GM20431 (cell line): ENCODE measurements at regions not wholly inside any gene's neighbourhood (a gene's known extent, or its start where the extent isn't known, plus 50 kb on each side); places are given as distances from the start of the nearest gene placed in this dataset.

Experiments used
- in situ Hi-C: fragments of 300-500 bp; cut with MseI, MboI; formaldehyde crosslinking; loops from one replicate; pipeline ENCODE4 v1.15.0; 2020; ENCODE audit warnings: low sequenced_read_pairs; ENCODE audit not compliant: unreplicated experiment

DNA sequence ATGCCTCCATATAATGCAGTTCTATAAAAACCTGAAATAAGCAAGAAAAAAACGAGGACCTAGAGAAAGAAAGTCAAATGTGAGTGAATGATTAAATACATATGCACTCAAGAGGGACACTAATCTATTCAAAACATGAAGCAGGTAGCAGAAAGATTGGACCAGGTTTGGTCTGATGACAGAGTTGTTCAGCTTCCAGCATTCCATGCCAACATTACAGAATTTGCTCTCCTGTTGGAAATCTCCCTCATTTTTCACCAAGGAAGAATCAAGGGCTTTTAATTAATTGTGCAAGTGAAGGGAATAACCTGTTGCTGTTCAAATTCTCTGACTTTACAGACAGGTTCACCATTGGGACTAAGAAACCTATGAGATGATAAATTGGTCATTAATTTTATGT lies 379.0 kb upstream of the RASGEF1B start:
- in situ Hi-C loops = no loop called here

DNA sequence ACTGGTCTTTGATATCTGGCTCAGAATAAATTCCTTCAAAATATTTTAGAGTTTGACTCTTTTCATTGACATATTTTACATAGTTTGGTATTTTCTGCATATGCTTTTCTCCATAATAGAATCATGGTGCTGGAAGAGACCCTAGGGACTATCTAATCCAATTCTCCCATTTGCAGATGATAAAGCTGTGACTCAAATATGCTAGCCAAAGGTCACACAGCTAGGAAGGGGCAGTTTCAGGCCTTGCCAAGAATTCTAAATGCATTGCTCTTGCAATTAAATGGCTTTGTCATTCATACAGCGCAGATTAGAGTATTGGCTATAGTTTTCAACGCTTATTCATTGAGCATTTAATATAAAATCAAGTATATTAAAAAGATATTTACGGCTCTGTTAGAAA lies 374.1 kb upstream of the RASGEF1B start:
- in situ Hi-C loops = loop anchor here (10.0 kb wide), 1 partner anchor 381 kb away; no protein-coding TSS in a partner anchor

DNA sequence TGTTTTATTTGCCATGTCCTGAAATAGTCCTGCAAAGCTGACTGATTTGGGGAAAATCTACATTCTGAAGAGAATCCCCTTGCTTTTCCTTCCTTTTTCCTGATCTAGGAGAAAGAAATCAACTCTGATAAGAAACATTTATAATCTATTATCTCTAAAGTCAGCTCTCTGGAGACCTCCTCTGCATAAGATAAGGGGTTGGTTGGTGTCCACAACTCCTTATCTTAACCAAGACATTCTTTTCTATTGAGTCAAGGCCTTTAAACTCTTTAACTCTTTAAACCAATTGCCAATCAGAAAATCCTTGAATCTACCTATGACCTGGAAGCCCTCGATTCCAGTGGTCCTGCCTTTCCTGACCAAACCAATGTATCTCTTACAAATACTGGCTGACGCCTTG lies 373.6 kb upstream of the RASGEF1B start:
- in situ Hi-C loops = loop anchor here (10.0 kb wide), 1 partner anchor 380 kb away; no protein-coding TSS in a partner anchor

DNA sequence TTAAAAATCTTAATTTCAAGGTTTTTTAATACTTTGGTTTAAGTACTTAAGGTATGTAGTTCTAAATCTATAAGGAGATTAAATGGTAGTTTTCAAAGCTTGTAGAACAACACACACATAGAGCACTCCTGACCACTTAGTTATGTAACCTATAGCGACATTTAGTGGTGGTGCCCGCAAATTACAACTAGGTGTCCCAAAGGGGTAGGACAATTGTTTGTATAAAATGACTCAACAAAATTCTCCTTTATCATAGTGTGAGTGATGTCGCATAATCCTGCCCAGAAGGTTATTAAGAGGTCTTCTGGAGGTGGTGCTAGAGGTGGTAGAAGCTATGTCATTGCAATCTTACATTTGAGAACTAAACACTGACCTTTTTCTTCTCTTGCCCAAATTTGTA lies 373.0 kb upstream of the RASGEF1B start:
- in situ Hi-C loops = loop anchor here (10.0 kb wide), 1 partner anchor 380 kb away; no protein-coding TSS in a partner anchor

DNA sequence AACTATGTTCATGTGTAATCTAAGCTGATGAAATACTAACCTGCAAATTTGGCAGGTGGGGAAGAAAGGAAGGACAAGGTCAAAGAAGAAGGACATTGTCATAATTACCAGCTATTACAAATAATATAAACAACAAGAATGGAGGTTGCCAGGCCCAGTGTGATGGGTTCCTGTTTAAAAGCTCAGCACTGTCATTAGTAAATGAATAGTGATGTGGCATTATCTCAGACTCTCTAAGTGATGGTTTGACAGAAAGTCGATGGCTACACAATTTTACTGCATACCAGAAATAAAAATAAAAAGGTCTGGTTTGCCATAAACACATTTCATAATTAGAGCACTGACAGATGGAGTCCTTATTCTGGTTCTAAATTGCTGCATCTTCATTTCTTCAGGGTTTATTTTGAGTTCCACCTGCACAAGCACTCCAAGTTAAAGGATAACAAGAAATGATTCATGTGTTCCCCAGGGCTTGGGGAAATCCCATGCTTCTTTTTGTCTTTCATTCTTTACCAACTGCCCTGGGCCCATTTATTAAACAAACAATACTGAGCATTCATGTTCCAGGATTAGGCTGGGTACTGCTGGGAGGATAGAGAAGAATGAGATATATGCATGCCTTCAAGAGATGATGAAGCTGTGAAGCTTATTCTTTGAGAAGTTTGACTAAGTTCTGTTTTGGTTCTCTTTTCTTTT lies 367.8 kb upstream of the RASGEF1B start:
- in situ Hi-C loops = loop anchor here (10.0 kb wide), 1 partner anchor 375 kb away; no protein-coding TSS in a partner anchor

DNA sequence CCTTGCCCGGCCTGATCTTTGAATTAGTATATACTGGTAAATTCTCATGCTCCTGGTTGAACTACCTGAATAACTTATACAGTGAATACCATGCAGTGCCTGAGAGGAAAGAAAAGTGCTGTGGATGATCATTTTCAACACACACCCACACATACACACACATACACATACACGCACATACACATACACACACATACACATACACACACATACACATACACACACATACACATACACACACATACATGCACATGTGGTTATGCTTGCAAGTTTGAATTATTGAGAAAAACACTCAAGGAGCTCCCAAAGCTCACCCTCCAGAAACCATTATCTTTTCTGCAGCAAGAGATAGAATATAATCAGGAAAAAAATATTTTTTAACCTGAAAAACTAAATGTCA lies 366.9 kb upstream of the RASGEF1B start:
- in situ Hi-C loops = no loop called here

DNA sequence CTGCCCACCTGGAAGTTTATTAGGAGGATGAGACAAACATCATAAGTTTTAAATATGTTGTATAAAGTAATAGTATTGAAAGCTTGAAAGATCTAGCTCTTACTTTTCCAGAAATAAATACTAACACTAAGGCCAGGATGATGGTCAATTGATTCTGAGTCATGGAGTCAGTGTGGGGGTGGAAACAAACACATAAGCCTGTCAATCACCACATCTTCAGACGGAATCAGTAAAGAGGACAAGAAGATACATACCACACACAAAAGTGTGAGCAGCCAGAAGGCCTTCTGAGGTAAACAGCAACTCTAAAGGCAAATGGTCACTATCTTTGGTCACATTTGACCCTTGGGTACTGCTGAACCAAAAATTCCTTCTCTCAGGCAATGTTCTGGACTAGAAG lies 365.0 kb upstream of the RASGEF1B start:
- in situ Hi-C loops = no loop called here

DNA sequence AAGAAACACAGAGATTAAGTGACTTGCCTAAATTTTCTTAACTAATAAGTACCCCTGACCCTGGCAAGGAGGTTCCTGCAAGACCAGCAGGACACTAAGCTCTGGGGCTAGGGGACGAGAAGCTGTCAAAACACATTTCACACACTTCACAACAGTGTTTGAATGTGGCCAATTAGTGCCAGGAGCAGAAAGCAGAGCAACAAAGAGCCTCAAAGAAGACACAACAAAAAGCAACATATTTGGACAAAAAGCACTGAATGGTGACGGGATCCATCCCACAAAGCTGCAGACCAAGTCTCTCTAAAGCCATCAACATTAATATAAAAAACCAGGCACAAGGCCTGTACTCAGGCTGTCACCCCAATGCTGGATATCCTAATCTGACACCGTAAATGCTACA lies 361.9 kb upstream of the RASGEF1B start:
- in situ Hi-C loops = no loop called here

DNA sequence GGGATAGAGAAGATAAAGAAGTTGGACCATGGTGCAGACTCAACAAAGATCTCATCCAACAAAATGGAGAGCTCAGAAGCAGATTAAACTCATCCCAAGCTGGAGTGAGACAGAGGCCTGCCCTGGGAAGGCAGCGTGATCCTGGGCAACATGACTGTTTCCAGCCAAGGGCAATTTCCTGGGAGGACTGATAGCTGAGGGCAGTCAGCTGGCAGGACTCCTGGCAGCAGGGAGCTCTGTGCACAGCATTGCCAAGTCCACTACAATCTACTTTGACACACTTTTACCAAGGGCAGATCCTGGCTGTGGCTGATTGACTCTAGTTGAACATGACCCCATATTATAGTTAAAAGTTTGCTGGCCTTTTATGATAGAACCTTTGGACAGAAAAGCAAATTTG lies 357.3 kb upstream of the RASGEF1B start:
- in situ Hi-C loops = no loop called here

DNA sequence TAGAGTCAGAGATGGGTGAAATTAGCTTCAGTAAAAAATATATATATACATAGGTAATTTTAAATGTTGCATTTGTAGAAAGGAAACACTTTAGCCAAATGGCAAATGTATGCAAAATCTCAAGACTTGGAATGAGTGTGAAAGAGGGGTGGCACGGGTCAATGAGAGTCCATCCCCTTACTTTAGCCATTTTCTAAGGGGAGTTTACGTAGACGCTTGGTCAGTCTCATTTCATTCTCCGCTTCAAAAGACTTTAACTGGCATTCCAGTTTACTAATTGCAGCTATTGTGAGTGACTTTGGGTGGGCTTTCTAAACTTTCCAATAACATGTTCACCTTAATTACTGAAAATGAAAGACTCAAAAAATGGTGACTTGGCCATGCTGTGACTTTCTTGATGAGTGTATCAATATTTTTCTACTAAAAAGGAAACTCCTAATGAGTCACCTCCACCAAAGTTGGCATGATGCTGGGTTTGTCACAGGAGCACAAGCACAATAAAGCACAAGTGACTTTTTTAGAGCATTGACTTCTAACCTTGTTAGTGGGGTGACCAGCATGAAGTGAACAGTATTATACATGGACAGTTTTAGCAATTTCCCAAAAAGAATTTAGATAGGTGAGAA lies 356.0 kb upstream of the RASGEF1B start:
- in situ Hi-C loops = no loop called here

DNA sequence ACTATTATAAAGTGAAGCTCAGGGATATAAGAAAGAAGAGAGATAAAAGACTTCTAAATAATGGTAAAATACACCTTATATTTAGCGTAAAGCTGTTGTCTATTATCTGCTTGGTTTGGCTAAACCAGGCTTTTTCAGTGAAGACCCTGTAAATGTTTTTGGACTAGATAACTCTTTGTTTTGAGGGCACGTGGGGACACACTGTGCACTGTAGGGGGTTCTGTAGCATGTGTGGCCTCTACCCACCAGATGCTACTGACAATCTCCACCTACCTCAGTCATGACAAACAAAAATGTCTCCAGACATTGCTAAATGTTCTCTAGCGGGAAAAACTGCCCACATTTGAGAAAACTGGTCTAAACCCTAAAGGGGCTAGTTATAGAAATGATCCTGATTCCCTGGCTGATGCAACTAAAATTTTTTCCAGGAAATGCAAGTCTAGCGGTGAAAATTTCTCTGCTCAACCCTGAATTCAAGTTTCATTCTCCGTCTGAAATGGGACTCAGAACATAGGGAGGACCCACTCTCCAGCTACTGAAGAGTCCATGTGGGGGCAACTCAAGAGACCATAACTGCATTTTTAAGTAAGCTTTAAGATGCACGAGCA lies 355.2 kb upstream of the RASGEF1B start:
- in situ Hi-C loops = no loop called here

DNA sequence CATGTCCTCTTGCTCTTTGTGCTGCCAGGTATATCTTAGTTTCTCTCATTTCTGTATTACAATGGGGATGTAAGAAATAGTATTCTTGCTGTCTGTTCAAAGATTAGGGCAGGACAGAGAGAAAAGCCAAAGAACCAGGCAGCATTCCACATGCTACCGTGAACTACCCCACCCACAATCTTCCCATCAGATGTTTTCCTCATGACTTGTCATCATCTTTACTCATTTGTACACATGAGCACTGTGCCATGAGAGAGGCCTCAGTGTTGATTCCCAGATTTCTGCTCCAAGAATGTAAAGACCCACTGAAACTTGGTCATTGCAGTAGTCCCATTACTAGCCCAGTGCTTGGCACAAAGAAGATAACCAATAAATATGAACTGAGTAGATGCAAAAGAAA lies 354.6 kb upstream of the RASGEF1B start:
- in situ Hi-C loops = no loop called here

DNA sequence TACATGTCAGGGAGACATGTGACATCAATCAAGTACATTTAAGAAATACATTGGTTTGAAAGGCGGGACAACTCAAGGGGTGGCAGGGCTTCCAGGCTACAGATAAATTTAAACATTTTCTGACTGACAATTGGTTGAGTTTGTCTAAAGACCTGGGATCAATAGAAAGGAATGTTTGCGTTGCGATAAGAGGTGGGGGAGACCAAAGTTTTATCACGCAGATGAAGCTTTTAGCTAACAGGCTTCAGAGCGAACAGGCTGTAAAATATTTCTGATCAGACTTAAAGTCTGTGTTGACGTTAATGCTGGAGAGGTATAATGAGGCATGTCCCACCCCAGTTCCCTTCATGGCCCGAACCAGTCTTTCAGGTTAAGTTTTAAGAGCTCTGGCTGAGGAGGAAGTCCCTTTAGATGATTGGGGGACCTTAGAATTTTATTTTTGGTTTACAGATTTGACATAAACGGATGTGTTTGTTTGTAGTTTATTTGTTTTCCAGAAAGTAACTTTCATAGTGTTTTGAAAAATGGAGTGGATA lies 346.7 kb upstream of the RASGEF1B start:
- in situ Hi-C loops = no loop called here

DNA sequence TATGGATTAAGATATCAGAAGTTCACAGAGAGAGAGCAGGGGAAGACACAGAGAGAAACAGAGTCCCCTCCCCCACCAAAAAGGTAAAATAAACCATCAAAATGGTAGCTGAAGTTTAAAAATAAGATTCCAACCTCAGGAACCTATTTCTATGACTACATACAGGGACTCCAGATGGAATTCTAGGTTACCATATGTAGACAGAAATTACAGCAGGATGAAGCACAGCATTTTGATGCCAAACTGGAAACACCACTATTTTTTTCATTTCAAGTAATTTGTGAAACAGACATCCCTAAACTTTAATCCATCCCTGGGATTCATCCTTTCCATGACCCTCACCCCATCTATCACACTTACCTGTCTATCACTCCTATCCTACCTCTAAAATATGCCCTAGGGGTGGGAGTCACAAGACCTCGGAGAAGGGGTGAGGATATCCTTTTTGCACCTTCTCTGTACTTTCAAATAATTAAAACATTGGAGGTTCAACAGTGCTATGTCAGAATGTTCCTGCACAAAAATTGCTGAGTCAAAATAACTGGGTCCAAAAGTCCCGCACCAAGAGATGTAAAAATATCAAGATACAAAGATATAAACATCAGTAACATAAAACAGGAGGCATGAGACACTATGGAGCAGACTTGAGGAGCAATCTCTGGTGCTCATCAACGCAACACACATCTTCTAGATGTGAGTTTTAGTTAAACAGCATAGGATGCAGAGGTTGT lies 344.5 kb upstream of the RASGEF1B start:
- in situ Hi-C loops = no loop called here

DNA sequence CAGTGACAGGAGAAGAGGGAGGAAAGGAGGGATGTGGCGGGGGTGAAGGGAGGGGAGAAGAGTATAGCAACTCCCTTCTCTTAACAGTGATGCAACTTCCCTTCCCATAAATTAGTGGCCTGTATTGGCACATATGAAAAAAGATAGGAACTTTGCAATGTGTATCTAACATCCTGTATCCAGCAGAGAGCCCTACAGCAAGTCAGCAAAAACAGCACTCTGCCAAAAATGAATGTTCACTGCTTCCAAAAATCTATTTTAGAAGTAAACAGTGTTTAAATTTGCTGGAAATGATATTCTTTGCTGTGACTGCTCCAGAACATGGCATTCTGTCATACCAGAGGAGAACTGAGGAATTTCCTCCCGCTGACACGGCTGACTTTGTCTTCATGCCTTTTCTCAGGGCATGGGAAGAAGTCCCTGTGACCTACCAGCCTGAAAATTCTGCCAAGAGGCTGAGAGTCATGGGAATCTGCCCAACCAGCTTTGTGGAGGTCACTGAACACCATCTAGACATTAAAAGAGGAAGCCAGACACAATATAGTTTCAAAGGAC lies 343.4 kb upstream of the RASGEF1B start:
- in situ Hi-C loops = no loop called here

DNA sequence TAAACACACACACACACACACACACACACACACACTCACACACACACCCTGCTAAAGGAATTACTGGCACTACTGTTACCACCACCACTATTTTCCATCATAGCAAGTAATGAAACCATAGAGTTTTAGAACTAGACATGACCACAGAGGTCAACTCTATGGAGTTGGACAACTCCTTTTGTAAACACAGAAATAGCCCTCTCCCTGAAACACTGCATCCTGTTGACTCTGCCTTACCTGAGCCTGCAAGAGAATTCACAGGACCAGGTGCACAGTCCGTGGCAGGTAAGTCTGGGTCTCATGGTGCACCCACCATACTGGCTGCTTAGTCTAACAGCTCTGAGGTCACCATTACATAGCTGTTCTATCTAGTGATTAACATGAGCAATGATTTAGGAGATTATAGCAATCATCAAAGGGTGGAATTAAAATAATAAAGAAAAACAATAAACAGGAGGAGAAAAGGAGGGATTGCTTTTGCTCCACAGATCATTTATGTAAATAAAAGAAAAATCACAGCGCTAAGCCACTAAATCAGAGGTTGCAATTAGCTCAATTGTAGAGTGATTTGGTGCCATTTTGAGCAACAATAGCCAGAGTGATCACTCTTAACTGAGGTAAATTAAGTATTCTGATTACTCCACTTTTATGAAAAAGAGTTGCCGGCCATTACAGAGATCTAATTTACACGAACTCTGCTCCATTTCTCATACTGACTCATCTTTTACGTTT lies 340.0 kb upstream of the RASGEF1B start:
- in situ Hi-C loops = no loop called here

DNA sequence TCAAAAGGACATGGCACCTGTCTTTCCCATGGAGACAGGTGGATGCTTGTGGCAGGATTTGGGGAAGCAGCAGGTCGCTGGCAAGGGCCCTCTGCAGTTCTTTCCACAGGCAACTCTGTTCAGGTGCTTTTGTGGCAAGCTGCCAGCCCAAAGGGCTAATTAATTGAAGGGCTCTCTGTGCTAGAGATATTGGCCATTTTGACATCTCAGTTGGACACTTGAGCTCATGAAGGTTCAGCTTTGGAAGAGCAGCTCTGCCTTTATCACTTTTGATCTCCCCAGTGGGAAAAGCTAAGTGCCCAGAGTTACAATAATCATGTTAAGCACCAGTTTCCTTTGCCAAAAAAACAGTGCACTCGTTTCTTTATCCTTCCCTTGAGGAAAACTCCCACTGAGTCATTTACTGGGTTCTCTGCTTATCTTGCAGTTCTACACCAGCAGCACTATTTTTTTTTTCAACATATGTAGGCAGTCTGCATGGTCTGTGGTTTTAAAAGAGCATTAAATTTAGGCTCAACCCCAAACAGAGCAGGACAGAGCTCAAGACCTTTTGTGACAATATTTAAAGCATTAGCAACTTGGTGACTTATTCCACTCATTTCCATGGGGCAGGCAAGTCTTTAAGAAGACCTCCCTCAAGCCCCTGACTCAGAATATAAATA lies 336.4 kb upstream of the RASGEF1B start:
- in situ Hi-C loops = no loop called here

DNA sequence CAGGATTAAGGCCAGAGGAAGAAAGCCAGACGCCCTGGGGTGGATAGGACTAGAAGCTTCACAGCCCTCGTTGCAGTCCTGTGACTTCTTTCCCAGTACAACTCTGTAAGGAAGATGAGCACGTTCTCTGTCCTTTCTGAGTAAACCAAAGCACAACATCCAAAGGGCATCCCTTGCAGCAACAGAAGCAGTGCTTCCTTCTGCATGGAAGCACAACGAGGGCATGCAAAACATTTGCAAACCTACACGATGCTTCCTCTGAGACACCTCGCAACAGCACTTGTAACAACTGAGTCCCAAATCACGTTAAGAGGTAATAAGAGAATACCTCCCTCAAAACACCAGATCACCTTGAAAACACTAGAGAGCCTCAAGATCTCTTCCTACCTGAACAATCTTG lies 335.7 kb upstream of the RASGEF1B start:
- in situ Hi-C loops = no loop called here

DNA sequence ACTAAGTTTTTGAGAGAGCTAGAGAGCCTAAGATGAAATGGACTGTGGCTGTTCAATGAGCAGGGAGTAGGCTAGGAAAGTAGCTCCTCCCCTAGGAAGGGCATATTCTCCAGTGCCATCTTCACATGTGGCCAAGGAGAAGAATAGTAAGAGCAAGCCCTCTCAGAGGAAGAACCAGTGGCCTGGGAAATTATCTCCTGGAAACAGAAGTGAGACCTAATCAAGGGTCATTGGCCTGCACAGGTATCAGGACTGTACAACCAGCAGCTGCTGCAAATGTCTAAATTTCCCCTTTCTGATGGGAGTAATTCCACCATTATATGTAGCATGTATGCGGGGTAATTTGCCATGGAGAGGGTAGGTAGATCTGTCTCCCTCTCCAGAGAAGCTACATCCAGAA lies 334.8 kb upstream of the RASGEF1B start:
- in situ Hi-C loops = no loop called here
